ENCODE measurements at regions not wholly inside any gene's neighbourhood (a gene's known extent, or its start where the extent isn't known, plus 50 kb on each side); places are given as distances from the start of the nearest gene placed in this dataset.

GRCh38 chr4:38454284-38454683 lies 209.7 kb upstream of the KLF3 start:
- no TSS peak for BruUV-seq (replicated peaks)
- no peak for TF ChIP-seq JUND (IDR thresholded peaks at IDR 0.05)
- no peak for TF ChIP-seq ZBTB33 (IDR thresholded peaks at IDR 0.05; ENCODE audit: extremely low read depth, insufficient replicate concordance, low read length)
- no peak for TF ChIP-seq CEBPB (IDR thresholded peaks at IDR 0.05; ENCODE audit: low read depth)
- TF ChIP-seq ATF3 (IDR thresholded peaks at IDR 0.05), result no peak
- no peak for TF ChIP-seq EGR1 (IDR thresholded peaks at IDR 0.05; ENCODE audit: low read depth)
- no peak for TF ChIP-seq RAD21 (IDR thresholded peaks at IDR 0.05; ENCODE audit: low read depth)
- TF ChIP-seq POLR2A (IDR thresholded peaks at IDR 0.05; ENCODE audit: borderline replicate concordance, extremely low read depth, insufficient read depth, insufficient read length), result no peak
- no peak for TF ChIP-seq CBX3 (IDR thresholded peaks at IDR 0.05; ENCODE audit: low read depth)
- TF ChIP-seq EZH2phosphoT487 (IDR thresholded peaks at IDR 0.05; ENCODE audit: borderline replicate concordance), result no peak
- no peak for TF ChIP-seq ZNF274 (IDR thresholded peaks at IDR 0.05; ENCODE audit: low read depth, low read length)
- no peak for TF ChIP-seq SRF (IDR thresholded peaks at IDR 0.05; ENCODE audit: low read depth)
- TF ChIP-seq MAX (IDR thresholded peaks at IDR 0.05), result no peak
- no peak for TF ChIP-seq ELF1 (IDR thresholded peaks at IDR 0.05; ENCODE audit: borderline replicate concordance, low read depth)
- no peak for TF ChIP-seq YY1 (IDR thresholded peaks at IDR 0.05; ENCODE audit: extremely low read depth, insufficient replicate concordance, low read depth, low read length)
- no peak for TF ChIP-seq SIN3A (IDR thresholded peaks at IDR 0.05; ENCODE audit: low read depth)
- no peak for TF ChIP-seq CTCF (IDR thresholded peaks at IDR 0.05 in 2 of 3, conservative IDR thresholded peaks at IDR 0.05 in 1 of 3; ENCODE audit: borderline replicate concordance in 1 of 3, insufficient read depth in 1 of 3, low read depth in 2 of 3, low read length in 2 of 3)
- TF ChIP-seq TCF7L2 (IDR thresholded peaks at IDR 0.05; ENCODE audit: borderline replicate concordance, extremely low read depth, insufficient read depth, insufficient read length), result no peak
- no peak for TF ChIP-seq POLR2AphosphoS5 (IDR thresholded peaks at IDR 0.05; ENCODE audit: low read depth, low read length)
- no peak for TF ChIP-seq EZH2 (IDR thresholded peaks at IDR 0.05)
- TF ChIP-seq SP1 (IDR thresholded peaks at IDR 0.05; ENCODE audit: low read depth), result no peak
- H3K4me1 ChIP-seq (ENCODE audit: control insufficient read depth in 1 of 2, insufficient read depth in 2 of 2, low read length in 2 of 2), result no peaks in the 10 kb centered on the region
- no peak for DNase-seq (ENCODE audit: low read depth, low spot score)
- H3K9ac ChIP-seq (ENCODE audit: low read length), result no peak overlapping the region
- no peak overlapping the region for H2AFZ ChIP-seq (ENCODE audit: low read depth, low read length, poor library complexity, severe bottlenecking)
- ChIA-PET POLR2A (no interaction called here), RAD21 (ENCODE audit: low non-redundant PET in 1 of 2, low total read pairs in 2 of 2, uncharacterized antibody in 2 of 2, unreplicated experiment in 2 of 2) (no interaction called here), CTCF (no interaction called here)
- H3K79me2 ChIP-seq (ENCODE audit: insufficient read depth, low read length), result no peaks in the 10 kb centered on the region
- no peaks in the 10 kb centered on the region for H3K36me3 ChIP-seq (ENCODE audit: control insufficient read depth in 1 of 2, insufficient read depth in 2 of 2, low read length in 2 of 2)
- H4K20me1 ChIP-seq (ENCODE audit: insufficient read depth), result no peaks in the 10 kb centered on the region
- peaks cover 0 to 3% of the 10 kb centered on the region in 2 experiments; a peak in 1 of 4 replicates for H3K9me3 ChIP-seq (ENCODE audit: control insufficient read depth in 1 of 2, insufficient read depth in 1 of 2, low read depth in 1 of 2, low read length in 2 of 2)
- H3K4me2 ChIP-seq (ENCODE audit: low read length), result no peak overlapping the region
- no peak overlapping the region for H3K4me3 ChIP-seq (replicated peaks in 1 of 2; ENCODE audit: low read depth in 1 of 2, low read length in 2 of 2)
- intact Hi-C loops (cut with micrococcal nuclease), result loop anchor here (5.0 kb wide), 1 partner anchor 267 kb away; no protein-coding TSS in a partner anchor
- no peak overlapping the region for H3K27ac ChIP-seq (ENCODE audit: low read depth, low read length)
- no peaks in the 10 kb centered on the region for H3K27me3 ChIP-seq (ENCODE audit: insufficient read depth, low read length)
- no peak for ATAC-seq
- H3K9me2 ChIP-seq (ENCODE audit: insufficient read depth), result no peaks in the 10 kb centered on the region
